Posterior vena cava (tissue), 2 donors: ENCODE measurements at regions not wholly inside any gene's neighbourhood (a gene's known extent, or its start where the extent isn't known, plus 50 kb on each side); places are given as distances from the start of the nearest gene placed in this dataset.
"Not testable (repeated sequence)": the region's sequence is repeated elsewhere in the genome, so short reads cannot be mapped to it uniquely, and the experiment has no call there.

ENCODE experiments used
- DNase-seq: peaks from one replicate; pipeline ENCODE4 v3.0.0-alpha.2; 2020; ENCODE audit warnings: low spot score
- intact Hi-C, 2 donors: fragments of 100-400 bp; cut with DNase I; formaldehyde crosslinking; loops; one replicate each; pipeline versions ENCODE4 v1.14.1 to v1.14.2; 2022 to 2023
- donor health status: DM: yes; HTN: yes; CAD: no.
- donor health status: DM: yes; HTN: yes; CAD: no.

GRCh38 chr4:64682481-64682880, 273.2 kb upstream of the TECRL start:
- intact Hi-C loops: no loop called here
- no peak for DNase-seq

GRCh38 chr4:64673121-64673520, 263.9 kb upstream of the TECRL start:
- intact Hi-C loops, DNase-seq: not testable (repeated sequence)

- no peak for DNase-seq
- intact Hi-C loops: no loop called here
Measured at GRCh38 chr4:64670647-64671046, 261.4 kb upstream of the TECRL start.

- DNase-seq: no peak
- intact Hi-C loops: no loop called here
Measured at GRCh38 chr4:64643841-64644240, 234.6 kb upstream of the TECRL start.

- no peak for DNase-seq
- intact Hi-C loops: no loop called here
Measured at GRCh38 chr4:64642936-64643335, 233.7 kb upstream of the TECRL start.

- DNase-seq, intact Hi-C loops: not testable (repeated sequence)
Measured at GRCh38 chr4:64640402-64640801, 231.2 kb upstream of the TECRL start.

- DNase-seq: no peak
- intact Hi-C loops: no loop called here
Measured at GRCh38 chr4:64625438-64625837, 216.2 kb upstream of the TECRL start.

GRCh38 chr4:64617800-64618199, 208.6 kb upstream of the TECRL start:
- intact Hi-C loops: no loop called here
- no peak for DNase-seq

GRCh38 chr4:64614276-64614675, 205.0 kb upstream of the TECRL start:
- DNase-seq: no peak
- intact Hi-C loops: no loop called here

GRCh38 chr4:64613046-64613445, 203.8 kb upstream of the TECRL start:
- intact Hi-C loops: no loop called here
- DNase-seq: no peak

- no peak for DNase-seq
- intact Hi-C loops: no loop called here
Measured at GRCh38 chr4:64598066-64598465, 188.8 kb upstream of the TECRL start.

- no peak for DNase-seq
- intact Hi-C loops: no loop called here
Measured at GRCh38 chr4:64594723-64595122, 185.5 kb upstream of the TECRL start.

- intact Hi-C loops: no loop called here
- DNase-seq: no peak
Measured at GRCh38 chr4:64588507-64588906, 179.3 kb upstream of the TECRL start.

- intact Hi-C loops: no loop called here
- DNase-seq: no peak
Measured at GRCh38 chr4:64584981-64585557, 175.8 kb upstream of the TECRL start.

- intact Hi-C loops: no loop called here
- DNase-seq: no peak
Measured at GRCh38 chr4:64584125-64584524, 174.9 kb upstream of the TECRL start.

- intact Hi-C loops: no loop called here
Measured at GRCh38 chr4:64582492-64582891, 173.2 kb upstream of the TECRL start.

GRCh38 chr4:64581422-64581821, 172.2 kb upstream of the TECRL start:
- no peak for DNase-seq
- intact Hi-C loops: no loop called here

More at GRCh38 chr4:64582492-64582891, 173.2 kb upstream of the TECRL start:
- DNase-seq: no peak

- DNase-seq: no peak
- intact Hi-C loops: no loop called here
Measured at GRCh38 chr4:64564126-64564525, 154.9 kb upstream of the TECRL start.

- DNase-seq: no peak
- intact Hi-C loops: no loop called here
Measured at GRCh38 chr4:64559571-64559970, 150.3 kb upstream of the TECRL start.

- no peak for DNase-seq
- intact Hi-C loops: no loop called here
Measured at GRCh38 chr4:64551125-64551524, 141.9 kb upstream of the TECRL start.

GRCh38 chr4:64545593-64545992, 136.3 kb upstream of the TECRL start:
- DNase-seq: no peak

GRCh38 chr4:64539234-64539849, 130.1 kb upstream of the TECRL start:
- no peak for DNase-seq
- intact Hi-C loops: no loop called here

More at GRCh38 chr4:64545593-64545992, 136.3 kb upstream of the TECRL start:
- intact Hi-C loops: no loop called here
